K562 (cell line): ENCODE measurements at regions not wholly inside any gene's neighbourhood (a gene's known extent, or its start where the extent isn't known, plus 50 kb on each side); places are given as distances from the start of the nearest gene placed in this dataset.

ENCODE experiments used
- CEBPG ChIP-seq, 3 experiments: fragments of 200-800 bp in 1 of 3; sonication (Bioruptor generic) in 1 of 3; sonication (generic) in 1 of 3; formaldehyde crosslinking in 1 of 3; IDR thresholded peaks in 2 of 3; conservative IDR thresholded peaks in 1 of 3; 2 replicates each; pipeline versions ENCODE4 v1.6.1 to v1.8.0; 2016 to 2022; ENCODE audit warnings: missing compliant biosample characterization in 2 of 3, missing genetic modification characterization in 2 of 3, mild to moderate bottlenecking in 1 of 3, missing genetic modification reagents in 1 of 3
- GABPB2 ChIP-seq: fragments of 250-450 bp; sonication (Bioruptor Pico); conservative IDR thresholded peaks from 2 replicates; pipeline ENCODE4 v1.5.1; 2021; ENCODE audit warnings: mild to moderate bottlenecking
- HNRNPL ChIP-seq: fragments of 200-400 bp; formaldehyde crosslinking; IDR thresholded peaks from 2 replicates; pipeline ENCODE4 v1.6.1; 2017; ENCODE audit warnings: low read depth, mild to moderate bottlenecking, low read length
- HNRNPUL1 ChIP-seq: fragments of 200-400 bp; formaldehyde crosslinking; IDR thresholded peaks from 2 replicates; pipeline ENCODE4 v1.6.1; 2017; ENCODE audit warnings: low read length
- MAFG ChIP-seq: fragments of 450-650 bp; conservative IDR thresholded peaks from 2 replicates; pipeline ENCODE4 v1.6.1; 2016; ENCODE audit warnings: missing genetic modification characterization, missing compliant biosample characterization
- MTF1 ChIP-seq: fragments of 250-450 bp; sonication (Bioruptor Pico); IDR thresholded peaks from 2 replicates; pipeline ENCODE4 v1.9.0; 2021; ENCODE audit warnings: moderate library complexity, mild to moderate bottlenecking, inconsistent platforms, borderline replicate concordance
- NELFE ChIP-seq: IDR thresholded peaks from 2 replicates; pipeline ENCODE4 v1.6.1; 2011; ENCODE audit warnings: mild to moderate bottlenecking; ENCODE audit not compliant: insufficient read depth, insufficient read length
- NONO ChIP-seq, 2 experiments: fragments of 200-400 bp in 1 of 2; fragments of 450-650 bp in 1 of 2; formaldehyde crosslinking in 1 of 2; IDR thresholded peaks; 2 replicates each; pipeline ENCODE4 v1.6.1; 2017; ENCODE audit warnings: low read depth in 2 of 2, mild to moderate bottlenecking in 2 of 2, moderate library complexity in 2 of 2, low read length in 1 of 2
- NR1H2 ChIP-seq: sonication (generic); formaldehyde crosslinking; IDR thresholded peaks from 2 replicates; pipeline ENCODE4 v1.4.0; 2020; ENCODE audit warnings: mild to moderate bottlenecking, missing genetic modification reagents
- PTTG1 ChIP-seq: fragments of 450-650 bp; IDR thresholded peaks from 2 replicates; pipeline ENCODE4 v1.6.1; 2016; ENCODE audit warnings: low read depth, mild to moderate bottlenecking, missing genetic modification characterization, missing compliant biosample characterization
- RBFOX2 ChIP-seq: fragments of 200-400 bp; formaldehyde crosslinking; IDR thresholded peaks from 2 replicates; pipeline ENCODE4 v1.6.1; 2017; ENCODE audit warnings: low read depth, mild to moderate bottlenecking, low read length, moderate library complexity
- SAFB ChIP-seq: fragments of 200-400 bp; formaldehyde crosslinking; IDR thresholded peaks from 2 replicates; pipeline ENCODE4 v1.6.1; 2017; ENCODE audit warnings: low read depth, low read length, borderline replicate concordance
- SAP30 ChIP-seq: fragments of 200-600 bp; sonication (generic); IDR thresholded peaks from 2 replicates; pipeline ENCODE4 v1.6.1; 2012; ENCODE audit warnings: borderline replicate concordance, low read depth, mild to moderate bottlenecking, moderate library complexity, low read length, control low read depth, inconsistent platforms; ENCODE audit not compliant: insufficient read depth, poor library complexity, severe bottlenecking
- SMAD4 ChIP-seq: fragments of 250-450 bp; sonication (Bioruptor Pico); conservative IDR thresholded peaks from 2 replicates; pipeline ENCODE4 v1.8.0; 2021; ENCODE audit warnings: inconsistent platforms, mild to moderate bottlenecking, moderate library complexity
- ZNF24 ChIP-seq: fragments of 450-650 bp; IDR thresholded peaks from 2 replicates; pipeline ENCODE4 v1.6.1; 2016
- ZNF253 ChIP-seq: fragments of 250-450 bp; sonication (Bioruptor Pico); conservative IDR thresholded peaks from 2 replicates; pipeline ENCODE4 v1.6.1; 2021; ENCODE audit warnings: mild to moderate bottlenecking
- ZNF431 ChIP-seq: sonication (generic); formaldehyde crosslinking; IDR thresholded peaks from 2 replicates; pipeline ENCODE4 v1.8.0; 2022; ENCODE audit warnings: mild to moderate bottlenecking, missing genetic modification reagents
- ZNF444 ChIP-seq: fragments of 250-450 bp; sonication (Bioruptor Pico); IDR thresholded peaks from 2 replicates; pipeline ENCODE4 v1.4.0; 2020; ENCODE audit warnings: mild to moderate bottlenecking, moderate library complexity
- ZNF764 ChIP-seq: fragments of 250-450 bp; sonication (Bioruptor Pico); IDR thresholded peaks from 2 replicates; pipeline ENCODE4 v1.4.0; 2020; ENCODE audit warnings: low read depth, mild to moderate bottlenecking, moderate library complexity
- TF ChIP-seq, protein P1 (sequence below), 2 experiments: fragments of 450-650 bp; IDR thresholded peaks; 2 replicates each; pipeline ENCODE4 v1.6.1; 2016
- TF ChIP-seq, protein P2 (sequence below): IDR thresholded peaks from 3 replicates; pipeline ENCODE4 v1.6.1; 2011; ENCODE audit warnings: borderline replicate concordance, mild to moderate bottlenecking; ENCODE audit not compliant: insufficient read length, insufficient read depth
- TF ChIP-seq, protein P3 (sequence below): fragments of 450-650 bp; IDR thresholded peaks from 2 replicates; pipeline ENCODE4 v1.6.1; 2016; ENCODE audit warnings: antibody characterized with exemption

DNA sequence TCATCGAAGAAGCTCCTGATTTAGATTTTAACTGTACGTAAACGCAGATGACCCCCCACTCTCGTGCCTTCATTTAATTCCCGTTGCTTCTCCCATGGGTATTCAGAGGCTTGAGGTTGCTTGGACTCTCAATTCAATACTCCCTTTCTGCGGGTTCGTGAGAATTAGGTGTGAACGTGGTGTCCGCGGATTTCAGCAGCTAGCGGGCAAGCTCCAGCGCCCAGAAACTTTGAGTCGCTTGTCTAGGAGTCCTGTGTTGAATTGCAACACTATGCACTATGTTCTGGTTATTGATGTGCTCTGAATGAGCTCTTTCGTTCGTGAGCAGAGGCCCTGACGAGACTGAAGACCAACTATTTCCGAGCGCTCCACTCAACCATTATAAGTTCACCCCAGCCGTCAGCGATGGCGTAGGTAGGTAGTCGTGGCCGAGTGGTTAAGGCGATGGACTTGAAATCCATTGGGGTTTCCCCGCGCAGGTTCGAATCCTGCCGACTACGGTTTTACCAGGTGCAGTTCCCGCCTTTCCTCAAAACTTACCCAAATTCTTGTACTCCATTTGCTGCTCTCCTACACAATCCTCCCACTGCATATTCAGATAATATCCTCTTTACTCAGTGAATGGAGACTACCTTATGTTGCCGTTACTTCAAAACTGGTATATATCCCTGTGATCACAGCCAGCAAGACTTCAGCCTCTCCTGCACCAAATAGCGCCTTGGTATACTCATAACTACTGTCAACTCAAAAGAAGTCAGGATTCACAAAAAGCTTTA lies 72.6 kb upstream of the ZNF184 start (continued):
- TF ChIP-seq CEBPG (CRISPR knock-in tag; IDR thresholded peaks at IDR 0.05) (peak; percentile 70), CEBPG (tag; conservative IDR thresholded peaks at IDR 0.05 in 1 of 2, IDR thresholded peaks at IDR 0.05 in 1 of 2) (peak; percentile 49 to 60; a peak in 1 of 4 replicates), RBFOX2 (0 out of 2 replicates have a peak, but pooled peaks have one; percentile 31), ZNF444 (no peak), SMAD4 (CRISPR knock-in tag) (0 out of 2 replicates have a peak, but pooled peaks have one; percentile 48), SAFB (no peak), ZNF431 (CRISPR knock-in tag) (no peak), SAP30 (no peak), ZNF24 (peak; percentile 77), NELFE (no peak), MAFG (tag) (no peak), ZNF764 (CRISPR knock-in tag) (peak; percentile 91), NONO (IDR thresholded peaks at IDR 0.05; ENCODE audit: low read depth in 2 of 2, low read length in 1 of 2) (no peak; a peak in 1 of 4 replicates), HNRNPUL1 (no peak), ZNF253 (CRISPR knock-in tag) (no peak), GABPB2 (CRISPR knock-in tag) (no peak), MTF1 (CRISPR knock-in tag) (peak; percentile 68; the same call in 1 of the 2 replicates), NR1H2 (0 out of 2 replicates have a peak, but pooled peaks have one; percentile 75), PTTG1 (tag) (no peak), HNRNPL (no peak)
- TF ChIP-seq, protein P1, sequence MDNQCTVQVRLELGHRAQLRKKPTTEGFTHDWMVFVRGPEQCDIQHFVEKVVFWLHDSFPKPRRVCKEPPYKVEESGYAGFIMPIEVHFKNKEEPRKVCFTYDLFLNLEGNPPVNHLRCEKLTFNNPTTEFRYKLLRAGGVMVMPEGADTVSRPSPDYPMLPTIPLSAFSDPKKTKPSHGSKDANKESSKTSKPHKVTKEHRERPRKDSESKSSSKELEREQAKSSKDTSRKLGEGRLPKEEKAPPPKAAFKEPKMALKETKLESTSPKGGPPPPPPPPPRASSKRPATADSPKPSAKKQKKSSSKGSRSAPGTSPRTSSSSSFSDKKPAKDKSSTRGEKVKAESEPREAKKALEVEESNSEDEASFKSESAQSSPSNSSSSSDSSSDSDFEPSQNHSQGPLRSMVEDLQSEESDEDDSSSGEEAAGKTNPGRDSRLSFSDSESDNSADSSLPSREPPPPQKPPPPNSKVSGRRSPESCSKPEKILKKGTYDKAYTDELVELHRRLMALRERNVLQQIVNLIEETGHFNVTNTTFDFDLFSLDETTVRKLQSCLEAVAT (IDR thresholded peaks at IDR 0.05): peak; percentile 57 to 76; a peak in 3 of 4 replicates
- TF ChIP-seq, protein P2, sequence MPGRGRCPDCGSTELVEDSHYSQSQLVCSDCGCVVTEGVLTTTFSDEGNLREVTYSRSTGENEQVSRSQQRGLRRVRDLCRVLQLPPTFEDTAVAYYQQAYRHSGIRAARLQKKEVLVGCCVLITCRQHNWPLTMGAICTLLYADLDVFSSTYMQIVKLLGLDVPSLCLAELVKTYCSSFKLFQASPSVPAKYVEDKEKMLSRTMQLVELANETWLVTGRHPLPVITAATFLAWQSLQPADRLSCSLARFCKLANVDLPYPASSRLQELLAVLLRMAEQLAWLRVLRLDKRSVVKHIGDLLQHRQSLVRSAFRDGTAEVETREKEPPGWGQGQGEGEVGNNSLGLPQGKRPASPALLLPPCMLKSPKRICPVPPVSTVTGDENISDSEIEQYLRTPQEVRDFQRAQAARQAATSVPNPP: no peak
- TF ChIP-seq, protein P3, sequence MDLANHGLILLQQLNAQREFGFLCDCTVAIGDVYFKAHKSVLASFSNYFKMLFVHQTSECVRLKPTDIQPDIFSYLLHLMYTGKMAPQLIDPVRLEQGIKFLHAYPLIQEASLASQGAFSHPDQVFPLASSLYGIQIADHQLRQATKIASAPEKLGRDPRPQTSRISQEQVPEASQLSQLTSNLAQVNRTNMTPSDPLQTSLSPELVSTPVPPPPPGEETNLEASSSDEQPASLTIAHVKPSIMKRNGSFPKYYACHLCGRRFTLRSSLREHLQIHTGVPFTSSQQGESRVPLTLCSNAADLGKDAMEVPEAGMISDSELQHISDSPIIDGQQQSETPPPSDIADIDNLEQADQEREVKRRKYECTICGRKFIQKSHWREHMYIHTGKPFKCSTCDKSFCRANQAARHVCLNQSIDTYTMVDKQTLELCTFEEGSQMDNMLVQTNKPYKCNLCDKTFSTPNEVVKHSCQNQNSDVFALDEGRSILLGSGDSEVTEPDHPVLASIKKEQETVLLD: peak; percentile 89; the same call in 1 of the 2 replicates
